Fibroblast of skin of back (primary cell): ENCODE measurements at regions not wholly inside any gene's neighbourhood (a gene's known extent, or its start where the extent isn't known, plus 50 kb on each side); places are given as distances from the start of the nearest gene placed in this dataset.

ENCODE experiments used
- DNase-seq: peaks from one replicate; pipeline ENCODE4 v3.0.0-alpha.2; 2013

DNA sequence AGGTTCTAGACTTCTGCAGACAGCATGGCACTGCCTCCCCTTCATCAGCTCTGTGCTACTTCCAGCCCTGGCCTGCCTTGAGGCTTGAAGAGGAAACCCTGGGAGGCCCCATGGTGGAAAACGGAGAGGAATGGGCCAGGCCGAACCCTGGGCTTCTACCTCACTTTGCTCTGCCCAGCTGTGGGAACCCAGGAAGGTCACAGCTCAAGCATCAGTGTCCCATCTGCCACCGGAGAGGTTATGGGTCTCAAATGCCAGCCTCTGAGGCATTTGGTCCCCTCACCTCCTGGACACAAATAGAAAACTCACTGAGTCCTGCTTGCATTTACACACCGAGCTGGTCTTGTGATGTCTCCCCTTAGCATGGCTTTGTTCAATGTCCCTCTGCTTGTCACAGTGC is 80.1 kb upstream of the ALDH1B1 start:
- DNase-seq: no peak

DNA sequence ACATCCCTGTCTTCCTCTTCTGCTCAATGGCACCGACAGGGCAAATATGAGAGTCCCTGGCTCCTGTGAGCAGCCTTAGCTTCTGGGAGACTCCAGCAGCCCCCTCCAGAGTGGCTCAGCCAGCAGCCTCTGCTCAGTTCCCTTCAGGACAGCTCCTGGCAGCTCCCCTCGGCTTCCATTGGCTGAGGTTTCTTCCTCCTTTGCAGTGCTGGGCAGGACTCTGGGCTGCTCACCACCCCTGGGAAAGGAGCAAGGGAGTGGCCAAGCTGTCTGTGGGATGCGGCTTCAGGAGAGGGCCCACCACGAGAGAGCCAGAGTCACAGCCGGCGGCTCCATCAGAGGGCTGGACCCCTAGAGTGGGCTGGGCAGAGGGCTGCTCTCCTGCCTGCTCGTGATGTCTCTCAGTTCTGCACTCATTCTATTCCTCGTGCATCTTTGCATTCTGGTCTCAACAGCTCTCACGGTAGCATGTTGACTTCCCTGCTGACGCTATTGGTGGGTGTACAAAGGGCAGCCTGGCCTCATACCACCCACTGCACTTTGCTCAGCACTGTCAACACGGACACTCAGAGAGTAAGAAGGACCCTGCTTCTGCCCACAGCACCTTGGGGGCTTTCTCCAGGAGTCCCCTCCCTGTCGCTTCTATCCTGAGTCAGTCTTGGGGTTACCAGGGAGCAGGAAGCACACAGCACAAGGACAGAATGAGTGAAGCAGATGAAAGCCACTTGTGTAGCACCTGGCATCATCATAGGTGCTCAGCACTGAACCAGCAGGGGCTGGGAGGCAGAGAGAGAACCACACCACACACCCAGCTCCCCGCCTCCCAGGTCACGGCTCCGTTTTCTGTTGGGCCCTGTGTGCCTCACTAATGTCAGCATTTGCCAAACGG is 80.9 kb upstream of the ALDH1B1 start:
- DNase-seq: peak; percentile 21

DNA sequence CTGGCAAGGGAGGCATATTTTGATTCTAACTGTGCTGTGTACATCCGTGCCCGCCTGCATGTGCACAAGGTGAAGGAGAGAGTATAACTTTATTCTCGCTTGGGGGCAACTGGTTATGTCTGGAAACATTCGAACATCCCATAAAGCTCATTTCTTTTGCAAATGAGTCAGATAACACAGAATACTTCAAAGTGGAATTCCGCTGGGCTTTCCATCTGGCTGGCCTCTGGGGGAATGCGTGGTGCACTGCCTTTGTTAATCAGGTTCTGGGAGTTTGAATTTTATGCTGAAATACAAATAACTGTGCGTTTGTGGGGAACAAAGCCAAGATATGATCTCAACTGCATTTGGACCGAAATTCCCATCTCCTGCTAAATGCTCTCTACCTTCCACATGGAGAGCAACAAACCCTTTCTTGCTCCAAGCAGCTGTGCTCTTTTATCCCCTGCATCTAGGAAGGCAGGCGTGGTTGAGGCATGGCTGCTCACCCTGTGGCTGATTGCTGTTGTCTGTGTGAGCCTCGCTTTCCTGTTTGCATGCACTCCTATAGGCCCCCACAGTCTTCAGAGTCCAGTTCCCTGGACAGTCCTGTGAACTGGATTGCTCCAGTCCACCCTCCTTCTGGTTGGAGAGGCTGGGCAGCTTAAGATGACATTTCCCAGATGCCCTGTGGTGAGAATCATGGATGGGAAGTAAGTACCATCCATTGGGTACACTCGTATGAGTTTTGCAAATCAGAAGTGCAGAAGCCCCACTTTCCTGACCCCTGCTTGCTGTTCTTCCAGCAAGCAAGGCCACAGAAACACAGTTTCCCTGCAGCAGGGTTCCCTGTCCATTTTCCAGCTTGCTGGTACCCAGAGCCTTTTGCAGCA is 82.9 kb upstream of the ALDH1B1 start:
- peak; percentile 47 for DNase-seq

DNA sequence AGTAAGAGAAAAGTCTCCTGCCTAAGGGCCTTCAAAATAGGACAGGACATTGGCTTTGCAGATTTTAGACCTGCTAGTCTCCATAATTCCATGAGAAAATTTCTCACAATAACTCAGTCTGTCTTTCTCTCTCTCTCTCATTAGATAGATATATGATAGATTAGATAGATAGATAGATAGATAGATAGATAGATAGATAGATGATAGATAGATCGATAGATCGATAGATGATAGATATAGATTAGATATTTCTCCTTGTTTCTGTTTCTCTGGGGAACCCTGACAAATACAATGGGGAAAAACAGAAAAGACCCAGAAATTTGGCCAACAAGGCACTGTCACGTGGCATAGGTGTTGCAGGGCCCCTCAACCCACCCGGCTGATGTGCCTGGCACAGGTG is 84.4 kb upstream of the ALDH1B1 start:
- no peak for DNase-seq

DNA sequence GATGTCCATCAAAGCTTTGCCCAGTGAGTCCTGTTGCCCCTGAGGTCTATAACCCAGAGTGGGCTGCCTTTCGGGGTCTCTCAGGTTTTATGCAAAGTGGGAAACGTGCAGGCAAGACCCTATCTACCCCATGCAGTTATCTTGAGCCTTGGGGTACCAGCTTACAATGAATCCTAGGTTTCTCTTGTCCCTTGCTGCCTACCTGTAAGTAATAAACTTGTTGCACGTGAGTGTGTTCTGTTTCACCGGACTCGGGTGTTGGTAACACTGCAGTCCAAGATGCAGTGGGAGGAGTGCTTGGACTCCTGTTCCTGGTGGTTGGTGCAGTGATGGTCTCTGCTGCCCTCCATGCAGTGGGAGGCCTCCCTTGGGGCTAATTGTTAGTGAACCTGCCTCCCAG is 85.6 kb upstream of the ALDH1B1 start:
- no peak for DNase-seq

DNA sequence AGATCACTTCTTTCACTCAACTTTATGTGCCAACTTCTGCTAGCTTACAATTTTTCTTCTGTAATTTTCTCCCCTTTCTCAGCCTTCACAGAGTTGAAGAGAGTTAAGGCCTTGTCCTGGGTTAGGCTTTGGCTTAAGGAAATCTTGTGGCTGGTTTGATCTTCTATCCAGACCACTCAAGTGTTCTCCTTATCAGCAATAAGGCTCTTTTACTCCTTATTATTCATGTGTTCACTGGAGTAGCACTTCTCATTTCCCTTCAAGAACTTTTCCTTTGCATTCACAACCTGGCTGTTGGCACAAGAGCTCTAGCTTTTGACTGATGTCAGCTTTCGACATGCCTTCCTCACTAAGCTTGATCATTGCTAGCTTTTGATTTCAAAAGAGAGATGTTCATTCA is 86.9 kb upstream of the ALDH1B1 start:
- no peak for DNase-seq

DNA sequence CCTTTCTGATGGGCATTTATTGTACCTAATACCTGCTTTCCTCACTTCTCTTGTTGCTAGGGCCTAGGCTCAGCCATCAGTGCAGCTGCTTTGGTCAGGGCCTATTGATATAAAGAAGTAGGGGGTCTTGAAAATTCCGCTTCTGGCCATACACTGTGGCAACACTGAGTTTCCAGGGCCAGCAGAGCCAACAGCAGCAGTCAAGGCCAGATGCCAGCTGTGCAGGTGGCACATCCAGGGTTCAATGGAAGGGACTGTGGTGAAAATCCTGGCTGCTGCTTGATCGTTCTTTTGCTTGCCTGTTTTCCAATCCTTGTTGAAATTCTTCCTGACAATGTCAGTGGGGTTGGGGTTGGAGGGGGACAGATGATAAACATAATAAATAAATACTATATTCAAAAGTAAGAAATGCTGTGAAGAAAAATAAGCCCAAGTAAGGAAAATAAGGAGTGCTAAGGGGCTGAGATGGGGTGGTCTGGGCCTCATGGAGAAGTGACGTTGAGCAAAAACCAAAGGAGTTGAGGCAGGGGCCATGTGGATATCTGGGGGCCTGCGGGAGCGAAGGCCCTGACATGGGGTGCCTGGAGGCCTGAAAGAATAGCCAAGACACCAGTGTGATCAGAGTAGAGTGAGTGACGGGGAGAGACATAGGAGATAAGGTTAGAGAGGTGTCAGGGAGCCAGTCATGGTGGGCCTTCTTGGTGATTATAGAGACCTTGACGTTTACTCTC is 91.0 kb upstream of the ALDH1B1 start:
- no peak for DNase-seq

DNA sequence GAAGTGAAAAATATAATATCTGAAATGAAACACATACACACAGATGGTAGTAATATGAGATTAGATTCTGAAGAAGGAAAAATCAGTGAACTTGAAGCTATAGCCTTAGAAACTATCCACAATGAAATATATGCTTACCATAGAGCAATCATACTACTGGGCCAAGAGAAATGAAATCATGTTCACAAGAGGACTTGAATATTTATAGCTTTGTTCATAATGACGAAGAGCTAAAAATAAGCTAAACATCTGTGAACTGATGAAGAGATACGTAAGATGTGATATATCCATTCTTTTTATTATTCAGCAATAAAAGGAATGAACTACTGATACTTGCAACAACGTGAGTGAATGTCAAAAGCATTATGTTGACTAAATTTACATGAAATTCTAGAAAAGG is 92.6 kb upstream of the ALDH1B1 start:
- no peak for DNase-seq

DNA sequence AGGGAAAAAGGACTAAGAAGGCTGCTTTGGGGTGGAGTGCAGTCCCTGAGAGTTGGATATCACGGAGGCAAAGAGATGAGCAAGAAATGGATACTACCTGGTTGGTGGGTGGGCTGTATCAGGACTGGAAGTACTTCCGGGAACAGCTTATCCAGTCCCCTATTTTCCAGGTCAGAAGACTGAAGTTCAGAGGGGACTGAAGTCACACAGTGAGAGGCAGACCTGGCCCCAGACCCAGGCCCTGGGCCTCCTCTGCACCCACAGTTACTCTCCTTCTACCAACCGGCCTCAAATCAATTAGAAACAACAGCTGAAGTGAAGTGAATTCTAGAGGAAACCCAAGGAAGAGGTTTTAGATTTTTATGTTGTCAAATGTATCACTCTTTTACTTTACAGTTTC is 93.6 kb upstream of the ALDH1B1 start:
- DNase-seq: no peak

DNA sequence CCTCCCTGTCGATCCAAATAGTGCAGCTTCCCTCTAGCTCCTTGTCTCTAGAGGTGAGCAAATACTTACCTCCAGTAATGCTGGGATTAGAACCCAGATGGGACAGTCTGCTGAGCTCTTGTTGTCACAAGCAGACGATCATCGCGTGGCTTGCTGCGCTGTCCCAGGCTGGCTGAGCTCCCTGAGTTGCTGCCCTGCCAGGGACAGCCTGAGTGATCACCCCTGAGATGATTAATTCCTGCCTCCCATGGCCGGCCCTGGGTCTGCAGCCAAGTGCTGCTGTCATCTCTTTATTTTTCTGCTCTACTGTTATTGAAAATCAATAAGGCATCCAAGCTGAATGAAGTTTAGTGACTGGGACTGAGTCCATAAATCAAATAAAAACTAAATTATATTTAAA is 94.0 kb upstream of the ALDH1B1 start:
- no peak for DNase-seq

DNA sequence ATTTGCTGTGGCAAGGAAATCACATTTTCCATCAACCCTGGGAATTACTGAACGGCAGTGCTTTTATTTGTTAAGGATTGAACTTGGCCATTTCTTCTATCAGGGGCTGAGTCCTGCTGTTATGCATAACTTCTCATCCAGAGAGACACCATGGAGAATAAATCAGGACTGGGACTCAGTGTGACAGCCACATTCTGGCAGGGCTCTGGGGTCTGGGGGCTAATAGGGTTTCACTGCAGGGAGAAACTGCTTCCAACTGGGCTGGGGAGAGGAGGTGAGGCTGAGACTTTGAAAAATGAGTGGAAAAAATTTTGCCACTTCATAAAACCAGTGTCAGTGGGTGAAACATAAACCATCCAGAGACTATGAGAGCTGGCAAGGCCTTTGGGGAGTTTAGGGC is 95.7 kb upstream of the ALDH1B1 start:
- no peak for DNase-seq

DNA sequence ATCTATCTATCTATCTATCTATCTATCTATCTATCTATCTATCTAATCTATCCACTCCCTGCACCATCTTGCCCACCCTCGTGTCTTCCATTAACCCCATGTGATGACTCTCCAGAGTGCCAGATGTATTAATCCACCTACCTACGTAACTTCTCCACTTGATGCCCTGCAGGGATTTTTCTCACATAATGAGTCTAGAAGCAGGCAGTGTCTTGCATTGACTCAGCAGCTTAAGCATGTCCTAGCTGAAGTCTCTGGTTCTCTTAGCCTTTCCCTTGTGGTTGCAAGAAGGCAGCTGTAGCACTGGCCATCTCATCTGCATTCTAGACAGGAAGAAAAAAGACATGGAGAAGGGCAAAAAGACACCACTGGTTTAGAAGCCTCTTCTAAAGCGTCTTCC is 96.7 kb upstream of the ALDH1B1 start:
- no peak for DNase-seq

DNA sequence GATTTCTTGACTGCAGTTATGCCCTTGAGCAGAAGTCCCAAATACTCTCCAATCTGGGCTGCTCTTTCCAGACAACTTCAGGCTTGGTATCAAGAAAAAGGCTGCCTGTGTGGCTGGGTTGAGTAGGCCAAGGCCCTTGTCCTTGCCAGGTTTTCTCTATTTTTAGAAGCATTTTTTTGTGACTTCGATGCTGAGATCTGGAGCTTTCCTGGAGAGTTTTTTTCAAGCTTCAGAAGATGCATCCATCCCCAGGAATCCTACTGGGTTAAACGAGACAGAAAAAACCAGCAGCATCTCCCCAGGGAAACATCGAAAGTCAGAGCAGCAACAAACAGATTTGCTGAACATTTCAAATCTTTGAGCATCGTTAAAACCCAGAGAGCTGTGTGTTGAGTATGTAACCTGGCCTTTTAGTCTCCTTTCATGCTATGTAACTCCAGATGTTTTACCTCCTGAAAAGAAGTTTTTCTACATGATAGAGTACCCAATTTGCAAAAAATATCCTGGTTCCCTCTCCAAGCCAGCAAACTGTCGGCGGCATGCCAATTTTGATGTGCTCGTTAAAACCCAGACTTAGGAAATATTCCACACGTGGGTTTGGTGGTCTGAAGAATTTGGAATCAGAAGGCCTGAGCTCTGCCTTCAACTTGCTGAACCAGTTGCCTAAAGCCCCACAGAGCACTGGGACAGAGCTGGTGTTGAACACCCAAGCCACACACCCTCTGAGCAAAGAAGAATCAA is 98.1 kb upstream of the ALDH1B1 start:
- no peak for DNase-seq

DNA sequence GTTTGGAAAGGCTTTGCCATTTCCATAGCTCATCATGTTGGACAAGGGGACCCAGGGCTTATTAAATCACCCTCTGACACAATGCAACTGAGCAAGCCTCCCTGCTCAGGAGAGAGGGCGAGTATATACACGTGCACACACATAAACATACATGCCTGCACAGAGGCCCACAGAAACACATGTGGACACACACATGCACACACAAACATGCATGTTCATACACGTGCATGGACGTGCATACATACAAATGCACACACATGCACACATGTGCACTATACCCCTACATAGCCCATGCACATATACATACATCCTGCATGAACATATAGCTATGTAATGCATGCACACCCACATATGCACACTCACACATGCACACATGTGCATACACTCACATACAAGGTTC is 99.5 kb upstream of the ALDH1B1 start:
- no peak for DNase-seq

DNA sequence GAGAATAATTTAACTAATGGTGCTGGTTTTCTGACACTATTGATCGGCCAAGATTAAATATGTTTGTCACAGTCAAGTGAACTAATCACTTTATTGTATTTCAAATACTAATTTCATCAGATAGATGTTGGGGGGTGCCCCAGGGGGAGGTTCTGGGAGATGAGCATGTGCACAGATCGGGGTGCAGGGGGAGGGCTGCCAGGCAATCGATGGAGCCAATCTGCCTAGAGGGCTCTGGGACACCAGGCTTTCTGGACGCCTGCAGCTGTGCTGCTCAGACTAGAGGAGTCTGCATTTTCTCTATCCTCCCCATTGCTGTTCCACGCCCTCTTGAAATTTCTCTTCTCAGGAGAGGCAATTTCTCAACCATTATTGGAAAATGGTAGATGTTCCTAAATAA is 100.0 kb upstream of the ALDH1B1 start:
- DNase-seq: no peak

DNA sequence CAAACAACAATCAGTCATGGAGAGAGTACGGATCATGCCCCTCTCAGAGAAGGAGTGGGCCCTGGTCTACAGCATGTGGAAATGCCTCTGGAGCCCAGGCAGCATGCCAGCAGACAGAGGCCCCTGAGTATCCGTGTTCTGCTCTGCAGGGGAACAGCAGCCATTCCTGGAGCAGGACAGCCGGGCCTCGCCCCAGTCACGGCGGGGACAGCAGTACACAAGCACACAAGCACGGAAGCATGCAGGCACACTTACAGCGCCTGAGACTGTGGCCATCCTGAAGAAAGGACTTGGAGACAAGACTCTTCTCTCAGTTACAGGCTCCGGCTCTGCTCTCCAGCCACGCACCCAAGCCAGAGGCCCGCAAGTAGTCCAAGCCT is 102.6 kb upstream of the ALDH1B1 start:
- no peak for DNase-seq

DNA sequence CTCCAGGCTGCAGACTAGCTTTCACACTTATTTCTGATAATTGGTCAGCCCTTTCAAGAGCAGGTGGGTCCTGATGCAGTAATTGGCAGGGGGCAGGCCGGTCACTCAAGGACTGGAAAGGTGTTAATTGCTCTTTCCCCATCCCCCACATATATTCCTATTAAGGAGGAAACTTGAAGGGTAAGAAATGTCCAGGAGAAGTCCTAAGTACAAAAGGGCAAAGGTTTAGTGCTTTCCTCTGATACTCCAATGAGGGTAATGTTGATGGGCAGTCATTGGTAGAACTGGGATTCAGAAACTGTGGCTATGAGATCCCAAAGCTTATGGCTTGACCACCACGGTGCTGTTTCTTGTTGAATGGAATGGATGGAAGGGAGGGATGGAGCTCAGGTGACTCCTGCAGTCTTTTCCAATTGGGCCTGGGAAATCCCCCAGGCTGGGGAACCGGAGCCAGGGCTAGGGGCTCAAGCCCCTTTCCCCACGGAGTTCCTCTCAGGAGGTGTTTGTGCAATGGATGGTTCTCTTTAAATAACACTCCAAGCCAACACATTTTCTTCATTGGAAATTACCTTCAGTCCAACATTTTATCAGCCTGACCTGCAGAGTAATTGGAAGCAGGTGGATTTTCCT is 103.2 kb upstream of the ALDH1B1 start:
- DNase-seq: no peak

DNA sequence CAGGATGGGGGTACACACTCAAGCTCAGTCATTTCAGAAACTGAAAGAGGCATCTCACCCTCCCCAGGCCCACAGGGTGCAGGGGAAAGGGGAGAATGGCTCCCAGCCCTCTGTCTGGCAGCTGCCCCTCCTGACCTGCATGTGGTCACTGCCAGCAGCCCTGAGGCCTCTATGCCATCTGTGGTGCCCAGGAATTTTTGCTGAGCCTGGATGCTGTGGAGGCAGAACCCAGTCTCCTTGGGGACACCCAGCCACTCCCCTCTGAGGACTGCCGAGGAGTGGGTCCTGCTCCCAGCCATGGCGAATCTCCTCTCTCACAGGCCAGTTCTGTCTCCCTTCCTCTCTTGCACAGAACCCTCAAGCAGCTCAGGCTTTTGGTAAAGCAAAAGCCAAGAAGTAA is 104.0 kb upstream of the ALDH1B1 start:
- no peak for DNase-seq

DNA sequence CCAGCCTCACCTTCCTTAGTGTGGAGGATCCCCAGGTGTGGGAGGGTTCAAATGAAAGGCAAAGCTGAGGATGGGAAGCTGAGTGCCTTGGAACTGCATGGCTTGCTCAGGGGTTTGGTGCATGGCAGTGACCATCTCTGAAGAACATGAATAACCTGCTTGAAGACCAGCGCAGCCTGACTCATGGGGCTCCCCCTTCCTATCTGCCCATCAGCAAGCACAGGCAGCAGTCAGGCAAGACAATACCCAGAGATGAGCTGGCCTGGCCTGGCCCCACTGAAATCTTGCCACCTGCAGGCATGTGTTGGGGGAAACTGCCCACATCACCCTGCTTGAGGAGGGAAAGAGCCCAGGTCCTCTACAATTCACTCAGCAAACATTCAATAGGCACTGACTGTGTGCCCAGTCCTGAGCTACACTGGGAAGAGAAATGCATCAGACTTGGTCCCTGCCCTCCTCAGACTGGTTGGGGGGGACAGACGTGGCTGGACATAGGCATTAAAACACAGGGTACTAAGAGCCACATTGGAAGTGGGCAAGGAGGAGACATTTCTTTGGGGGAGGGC is 105.0 kb upstream of the ALDH1B1 start:
- no peak for DNase-seq

DNA sequence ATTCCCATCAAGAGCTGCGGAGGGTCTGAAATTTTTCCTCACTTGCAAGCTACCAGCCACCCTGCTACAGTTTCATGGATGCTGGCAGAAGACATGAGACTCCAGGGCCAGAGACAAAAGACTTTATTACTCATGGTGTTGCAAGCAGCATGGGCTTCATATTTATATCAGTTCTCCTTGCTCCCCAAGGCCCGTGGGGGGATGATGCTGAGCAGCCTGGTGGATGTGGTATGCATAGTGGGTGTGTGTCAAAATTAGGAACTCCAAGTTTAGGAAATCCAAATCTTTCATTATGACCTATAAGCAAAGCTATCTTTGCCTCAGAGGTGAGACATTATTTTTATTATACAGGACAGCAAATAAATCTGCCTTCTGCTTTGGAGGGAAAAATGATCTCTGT is 105.7 kb upstream of the ALDH1B1 start:
- DNase-seq: no peak

DNA sequence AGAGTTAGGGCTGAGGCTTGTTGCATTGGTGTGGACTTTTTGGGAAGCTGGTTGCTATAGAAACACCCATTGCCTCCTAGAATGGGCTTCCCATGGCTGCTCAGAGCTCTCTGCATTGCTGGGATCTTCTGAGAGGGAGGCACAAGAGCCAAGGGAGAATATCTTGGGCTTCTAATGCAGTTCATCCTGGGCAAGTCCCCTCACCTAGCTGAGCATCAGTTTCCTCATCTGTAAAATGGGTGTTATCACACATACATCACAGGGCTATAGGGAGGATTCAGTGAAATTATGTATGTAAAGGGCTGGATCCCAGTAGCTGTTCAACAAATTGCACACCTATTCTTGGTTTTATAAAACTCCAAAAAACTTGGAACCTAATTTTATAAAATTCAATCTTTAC is 106.1 kb upstream of the ALDH1B1 start:
- no peak for DNase-seq

DNA sequence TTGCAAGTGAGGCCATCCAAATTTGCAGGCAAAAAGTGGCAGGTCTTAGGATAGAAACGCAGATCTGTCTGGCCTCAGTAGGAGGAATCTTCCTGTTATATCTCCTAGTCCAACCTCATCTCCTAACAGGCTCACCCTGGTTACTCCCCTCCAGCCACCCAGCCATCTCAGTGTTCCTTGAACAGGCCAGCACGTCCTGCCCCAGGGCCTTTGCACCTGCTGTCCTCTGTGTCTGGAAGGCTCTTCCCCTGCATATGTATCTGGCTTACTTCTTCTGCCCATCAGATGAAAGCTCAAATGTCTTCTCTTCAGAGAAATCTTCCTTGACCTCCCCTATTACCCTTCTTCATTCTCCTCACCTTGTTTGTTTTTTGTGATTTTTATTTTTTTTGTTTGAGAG is 107.3 kb upstream of the ALDH1B1 start:
- no peak for DNase-seq
